HG02623 (cell line): ENCODE measurements at regions not wholly inside any gene's neighbourhood (a gene's known extent, or its start where the extent isn't known, plus 50 kb on each side); places are given as distances from the start of the nearest gene placed in this dataset.

Experiments used
- ATAC-seq: cut with Tn5 transposase; IDR thresholded peaks from one replicate; pipeline ENCODE4 v1.9.1; 2021; ENCODE audit warnings: moderate library complexity; ENCODE audit not compliant: unreplicated experiment

- no peak for ATAC-seq
These were observed 486.6 kb downstream of the ARHGEF28 start for GRCh38 chr5:74112372-74113195.

GRCh38 chr5:74111764-74112163, 485.8 kb downstream of the ARHGEF28 start:
- no peak for ATAC-seq

DNA sequence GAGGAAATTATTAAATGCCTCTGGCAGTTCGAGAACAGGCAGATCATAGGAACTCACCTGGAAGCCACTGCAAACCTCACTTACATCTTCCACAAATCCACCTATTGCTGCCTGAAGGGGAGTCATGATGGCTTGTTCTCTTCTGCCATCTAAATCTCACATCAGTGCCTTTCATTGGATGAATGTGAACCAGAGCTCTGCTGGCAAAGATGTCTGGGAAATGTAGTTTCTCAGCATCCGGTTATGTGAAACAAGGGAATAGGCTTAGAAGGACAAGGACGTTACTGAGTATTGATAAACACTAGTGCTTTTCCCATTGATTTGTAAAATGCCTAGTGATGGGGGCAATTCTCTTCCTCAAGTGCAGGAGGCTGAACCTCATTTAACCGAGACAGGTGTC, 483.3 kb downstream of the ARHGEF28 start:
- no peak for ATAC-seq

GRCh38 chr5:74107899-74108298, 481.9 kb downstream of the ARHGEF28 start:
- no peak for ATAC-seq

- no peak for ATAC-seq
These were observed 479.3 kb downstream of the ARHGEF28 start for GRCh38 chr5:74105126-74105780.

DNA sequence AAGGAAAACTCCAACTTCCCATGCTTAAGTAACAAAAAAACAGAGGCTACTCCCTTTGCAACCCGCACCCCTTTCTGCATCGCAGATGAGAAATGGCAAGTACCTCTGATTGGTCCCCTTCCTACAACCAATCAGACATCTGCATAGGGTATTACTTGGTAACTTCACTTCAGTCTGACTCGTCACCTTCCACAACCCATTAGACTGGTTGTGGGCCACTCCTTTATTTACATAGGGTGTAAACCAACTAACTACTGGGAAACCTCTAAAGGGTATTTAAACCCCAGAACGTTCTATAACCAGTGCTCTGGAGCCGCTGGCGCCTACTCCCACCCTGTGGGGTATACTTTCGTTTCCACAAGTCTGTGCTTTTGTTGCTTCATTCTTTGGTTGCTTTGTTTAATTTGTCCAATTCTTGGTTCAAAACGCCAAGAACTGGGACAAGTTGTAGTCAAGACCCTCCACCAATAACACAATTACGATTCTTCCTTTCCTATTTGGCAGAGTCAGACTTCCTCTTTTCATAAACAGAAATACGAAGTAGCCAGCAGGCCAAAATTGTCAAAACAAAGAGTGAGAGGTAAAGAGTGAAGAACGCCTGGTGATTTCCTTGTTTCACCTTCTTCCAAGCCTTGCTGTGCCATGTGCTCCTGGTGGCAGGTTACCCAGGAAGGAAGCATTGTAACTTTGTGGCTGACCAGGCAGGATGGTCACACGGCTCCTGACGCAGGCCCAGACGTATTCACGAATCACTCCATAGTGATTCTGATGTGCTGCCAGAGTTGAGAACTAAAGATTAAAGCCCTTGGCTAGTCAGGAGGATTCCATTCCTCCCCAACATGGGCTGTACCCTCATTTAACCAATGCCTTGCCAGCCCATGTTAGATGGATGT, 477.4 kb downstream of the ARHGEF28 start:
- ATAC-seq: no peak

- no peak for ATAC-seq
These were observed 474.3 kb downstream of the ARHGEF28 start for GRCh38 chr5:74100268-74100665.

GRCh38 chr5:74099538-74100267, 473.7 kb downstream of the ARHGEF28 start:
- no peak for ATAC-seq

GRCh38 chr5:74098941-74099340, 472.9 kb downstream of the ARHGEF28 start:
- ATAC-seq: no peak

- no peak for ATAC-seq
These were observed 472.5 kb downstream of the ARHGEF28 start for GRCh38 chr5:74098456-74098855.

DNA sequence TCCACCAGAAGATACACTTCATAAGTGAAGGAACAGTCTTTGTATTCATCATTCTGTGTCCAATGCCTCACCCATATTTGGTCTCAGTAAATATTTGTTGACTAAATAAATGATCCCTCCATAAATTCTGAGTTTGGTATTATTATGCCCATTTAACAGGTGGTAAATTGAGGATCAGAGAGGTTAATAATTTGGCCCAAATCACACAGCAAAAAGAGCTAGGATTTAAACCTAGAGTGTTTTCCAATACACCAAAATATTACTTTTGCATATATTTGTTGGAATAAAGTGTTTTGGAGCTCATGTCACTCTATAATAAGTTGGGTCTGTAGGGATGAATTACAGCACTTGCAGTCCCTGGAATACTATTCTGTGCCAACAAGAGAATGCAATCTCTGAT, 470.3 kb downstream of the ARHGEF28 start:
- no peak for ATAC-seq

GRCh38 chr5:74095871-74096270, 469.9 kb downstream of the ARHGEF28 start:
- ATAC-seq: no peak

GRCh38 chr5:74094782-74095108, 468.7 kb downstream of the ARHGEF28 start:
- ATAC-seq: no peak

DNA sequence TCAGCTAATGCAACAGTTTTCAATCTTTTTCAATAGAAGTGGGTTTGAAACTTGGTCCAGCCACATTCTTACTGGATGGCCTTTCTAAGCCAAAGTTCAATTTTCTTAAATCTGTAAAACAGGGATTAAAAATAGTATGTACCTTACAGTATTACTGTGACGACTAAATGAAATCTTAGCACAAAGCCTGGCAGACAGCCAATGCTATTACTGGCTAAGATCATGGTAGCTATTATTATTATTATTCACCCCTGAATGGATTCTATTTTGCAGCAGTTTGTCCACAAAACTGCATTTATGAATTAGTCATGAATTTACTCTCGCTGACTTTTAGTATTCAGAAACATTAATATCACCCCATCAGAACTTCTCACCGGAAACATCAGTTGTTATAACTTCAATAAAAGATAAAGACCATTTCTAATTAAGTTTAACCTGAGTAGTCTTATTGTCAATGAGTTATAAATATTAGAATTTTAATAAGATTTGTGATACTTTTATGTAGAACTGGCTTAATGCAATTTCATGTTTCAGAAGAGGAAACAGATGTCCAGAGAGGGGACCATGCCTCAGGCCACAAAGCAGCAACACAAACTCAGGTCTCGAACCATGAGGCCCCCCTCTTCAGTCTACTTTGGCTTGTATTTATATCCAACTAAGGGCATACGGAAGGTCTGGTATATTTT, 468.2 kb downstream of the ARHGEF28 start:
- ATAC-seq: no peak

- no peak for ATAC-seq
These were observed 467.6 kb downstream of the ARHGEF28 start for GRCh38 chr5:74093561-74093960.

DNA sequence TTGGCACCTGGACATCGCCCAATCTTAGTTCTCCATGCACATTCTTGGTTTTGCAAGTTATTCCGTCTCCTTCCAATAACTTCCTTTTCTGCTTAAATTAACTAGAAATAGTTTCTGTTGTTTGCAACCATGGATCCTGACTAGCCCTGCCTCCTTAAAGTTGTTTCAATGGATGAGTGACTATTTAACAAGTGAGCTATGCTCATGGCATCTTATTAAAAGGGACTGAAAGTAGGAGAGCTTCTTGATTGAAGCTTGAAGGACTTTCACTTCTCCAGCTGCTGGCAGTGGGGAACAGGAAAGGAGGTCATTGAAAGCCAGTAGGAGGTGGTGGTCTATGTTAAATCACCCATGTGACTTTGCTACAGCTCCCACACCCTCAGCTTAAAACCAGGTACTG, 466.8 kb downstream of the ARHGEF28 start:
- ATAC-seq: no peak

GRCh38 chr5:74085782-74086181, 459.8 kb downstream of the ARHGEF28 start:
- no peak for ATAC-seq

GRCh38 chr5:74085186-74085585, 459.2 kb downstream of the ARHGEF28 start:
- ATAC-seq: no peak

DNA sequence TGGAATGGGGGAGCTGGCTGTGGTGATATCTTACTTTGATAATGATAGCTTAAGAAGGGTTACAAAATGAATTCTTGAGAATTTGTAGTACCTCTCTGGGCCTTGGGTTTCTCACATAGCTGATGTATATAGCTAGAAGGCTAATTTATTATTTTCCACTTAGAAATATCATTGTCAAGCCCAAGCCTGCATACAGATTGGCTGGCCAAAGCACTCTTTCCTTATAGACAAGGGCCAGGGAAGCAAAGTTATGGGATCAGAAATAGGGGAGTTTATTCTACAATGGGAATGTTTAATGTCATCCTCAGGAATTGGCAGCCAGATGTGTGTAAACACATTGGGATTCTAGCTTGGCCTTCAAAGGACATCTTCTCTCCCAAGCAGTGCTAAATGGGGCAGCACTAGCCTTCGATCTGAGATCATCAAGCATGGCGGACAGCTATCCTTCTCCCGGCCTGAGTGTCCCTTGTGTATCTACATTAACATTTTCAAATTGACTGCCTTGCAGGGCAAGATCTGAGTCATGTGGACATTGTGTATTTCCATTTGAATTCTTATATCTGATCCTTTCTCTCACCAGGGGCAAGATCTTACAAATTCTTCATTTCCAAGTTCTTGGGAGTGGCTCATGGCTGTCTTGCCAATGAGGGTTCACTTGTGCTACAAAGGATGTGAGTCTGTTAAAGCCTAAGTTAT, 457.2 kb downstream of the ARHGEF28 start:
- ATAC-seq: no peak
